HL-60 (cell line): ENCODE measurements at regions not wholly inside any gene's neighbourhood (a gene's known extent, or its start where the extent isn't known, plus 50 kb on each side); places are given as distances from the start of the nearest gene placed in this dataset.
"Not testable (repeated sequence)": the region's sequence is repeated elsewhere in the genome, so short reads cannot be mapped to it uniquely, and the experiment has no call there.

Experiments
- DNase-seq, 2 experiments: peaks; one replicate each; pipeline ENCODE4 v3.0.0-alpha.2; 2010 to 2020; ENCODE audit warnings: low read depth in 1 of 2, low spot score in 1 of 2
- H3K27ac ChIP-seq: fragments of 250-450 bp; sonication (Bioruptor Pico); replicated peaks from 2 replicates; pipeline ENCODE4 v1.5.1; 2020; ENCODE audit warnings: mild to moderate bottlenecking, moderate library complexity
- H3K27me3 ChIP-seq: fragments of 250-450 bp; sonication (Bioruptor Pico); 2 replicates; pipeline ENCODE4 v1.5.1; 2021; ENCODE audit warnings: mild to moderate bottlenecking, moderate library complexity; ENCODE audit not compliant: insufficient read depth, poor library complexity, severe bottlenecking
- H3K4me3 ChIP-seq: replicated peaks from 2 replicates; pipeline ENCODE4 v1.5.1; 2011; ENCODE audit warnings: mild to moderate bottlenecking, control low read depth, low read length; ENCODE audit not compliant: insufficient read depth
- CTCF ChIP-seq: IDR thresholded peaks from one replicate; pipeline ENCODE4 v1.5.1; 2011; ENCODE audit warnings: low read length, control low read depth, inconsistent platforms; ENCODE audit not compliant: insufficient read depth
- GABPA ChIP-seq: IDR thresholded peaks from 2 replicates; pipeline ENCODE4 v1.6.1; 2012; ENCODE audit warnings: low read depth
- POLR2AphosphoS5 ChIP-seq: IDR thresholded peaks from 2 replicates; pipeline ENCODE4 v1.6.1; 2012; ENCODE audit warnings: low read depth
- REST ChIP-seq: IDR thresholded peaks from 2 replicates; pipeline ENCODE4 v1.6.1; 2012; ENCODE audit warnings: low read depth; ENCODE audit not compliant: insufficient replicate concordance
- SPI1 ChIP-seq: IDR thresholded peaks from 2 replicates; pipeline ENCODE4 v1.6.1; 2012; ENCODE audit warnings: low read depth, mild to moderate bottlenecking, borderline replicate concordance

- H3K4me3 ChIP-seq, H3K27ac ChIP-seq, H3K27me3 ChIP-seq, DNase-seq: not testable (repeated sequence)
Measured at GRCh38 chr9:39583413-39583747, 227.9 kb downstream of the SPATA31A1 start.

- H3K4me3 ChIP-seq, DNase-seq, H3K27ac ChIP-seq, H3K27me3 ChIP-seq: not testable (repeated sequence)
Measured at GRCh38 chr9:39585233-39585632, 229.8 kb downstream of the SPATA31A1 start.

- Histone ChIP-seq H3K4me3 (no peak overlapping the region), H3K27me3 (no peaks in the 10 kb centered on the region), H3K27ac (no peak overlapping the region)
- DNase-seq: no peak
- TF ChIP-seq POLR2AphosphoS5: no peak
- no peak for TF ChIP-seq CTCF
- no peak for TF ChIP-seq REST
- no peak for TF ChIP-seq SPI1
- no peak for TF ChIP-seq GABPA
Measured at GRCh38 chr9:39587844-39588499, 232.5 kb downstream of the SPATA31A1 start.

- Histone ChIP-seq H3K27ac (no peak overlapping the region), H3K4me3 (no peak overlapping the region), H3K27me3 (no peaks in the 10 kb centered on the region)
- DNase-seq: no peak
- TF ChIP-seq SPI1 (no peak), CTCF (no peak), REST (no peak), POLR2AphosphoS5 (no peak), GABPA (no peak)
Measured at GRCh38 chr9:39588500-39589137, 233.2 kb downstream of the SPATA31A1 start.

GRCh38 chr9:39604089-39604488, 248.6 kb downstream of the SPATA31A1 start:
- not testable (repeated sequence) for DNase-seq, H3K27me3 ChIP-seq, H3K27ac ChIP-seq, H3K4me3 ChIP-seq

- H3K4me3 ChIP-seq, H3K27ac ChIP-seq, H3K27me3 ChIP-seq, DNase-seq: not testable (repeated sequence)
Measured at GRCh38 chr9:39611449-39612231, 256.2 kb downstream of the SPATA31A1 start.

GRCh38 chr9:39616480-39616879, 261.0 kb downstream of the SPATA31A1 start:
- DNase-seq, H3K4me3 ChIP-seq, H3K27ac ChIP-seq, H3K27me3 ChIP-seq: not testable (repeated sequence)

GRCh38 chr9:39624048-39624447, 268.6 kb downstream of the SPATA31A1 start:
- not testable (repeated sequence) for H3K4me3 ChIP-seq, H3K27ac ChIP-seq, DNase-seq, H3K27me3 ChIP-seq
